IMR-90 (cell line): ENCODE measurements at regions not wholly inside any gene's neighbourhood (a gene's known extent, or its start where the extent isn't known, plus 50 kb on each side); places are given as distances from the start of the nearest gene placed in this dataset.

ENCODE experiments used
- ATAC-seq: fragments of 200-7000 bp; cut with Tn5 transposase; 2 replicates; pipeline ENCODE4 v1.9.1; 2020; ENCODE audit warnings: low read depth, mild to moderate bottlenecking, moderate library complexity
- BruUV-seq: library from RNA; stranded (reverse); fragments of 400-500 nt; replicated peaks from 2 replicates; lab custom pipeline; 2021; lab: Mats Ljungman, UMichigan
- CTCF ChIA-PET: fragments of 300-600 bp; formaldehyde crosslinking; extraction: SDS; loops from one replicate; lab custom pipeline; 2021; ENCODE audit warnings: antibody characterized with exemption; lab: Yijun Ruan, JAX
- POLR2A ChIA-PET: fragments of 300-600 bp; sonication (Branson Sonifier 250); formaldehyde crosslinking; loops from one replicate; lab custom pipeline; 2022; ENCODE audit warnings: antibody characterized with exemption; ENCODE audit not compliant: unreplicated experiment; lab: Charles Lee
- DNase-seq: peaks from one replicate; pipeline ENCODE4 v3.0.0; 2013
- H2AFZ ChIP-seq: replicated peaks from 2 replicates; pipeline ENCODE3; 2013; ENCODE audit warnings: low read length, mild to moderate bottlenecking; ENCODE audit not compliant: poor library complexity
- H2AK5ac ChIP-seq: 2 replicates; pipeline ENCODE4 v1.6.1; 2013; ENCODE audit warnings: low read depth, low read length, inconsistent platforms
- H2AK9ac ChIP-seq: replicated peaks from 2 replicates; pipeline ENCODE3; 2013; ENCODE audit warnings: mild to moderate bottlenecking, low read depth, low read length, moderate library complexity; ENCODE audit not compliant: poor library complexity
- H2BK120ac ChIP-seq: 2 replicates; pipeline ENCODE4 v1.6.1; 2013; ENCODE audit warnings: low read depth, low read length, inconsistent platforms
- H2BK15ac ChIP-seq: 3 replicates; pipeline ENCODE4 v1.6.1; 2013; ENCODE audit warnings: low read depth, low read length, inconsistent platforms
- H2BK20ac ChIP-seq: 2 replicates; pipeline ENCODE4 v1.6.1; 2013; ENCODE audit warnings: low read depth, mild to moderate bottlenecking, inconsistent platforms, low read length, moderate library complexity
- H2BK5ac ChIP-seq: 2 replicates; pipeline ENCODE4 v1.6.1; 2013; ENCODE audit warnings: mild to moderate bottlenecking, low read depth, low read length, inconsistent platforms; ENCODE audit not compliant: poor library complexity, severe bottlenecking
- H3K14ac ChIP-seq: replicated peaks from 2 replicates; pipeline ENCODE4 v1.6.1; 2013; ENCODE audit warnings: low read depth, low read length, inconsistent platforms
- H3K18ac ChIP-seq: 2 replicates; pipeline ENCODE4 v1.6.1; 2013; ENCODE audit warnings: low read depth, low read length, control low read depth
- H3K23ac ChIP-seq: 2 replicates; pipeline ENCODE4 v1.6.1; 2013; ENCODE audit warnings: low read depth, low read length, inconsistent platforms
- H3K27ac ChIP-seq: 2 replicates; pipeline ENCODE4 v1.5.1; 2013; ENCODE audit warnings: mild to moderate bottlenecking, control low read depth, low read length; ENCODE audit not compliant: insufficient read depth
- H3K27me3 ChIP-seq: 2 replicates; pipeline ENCODE4 v1.6.1; 2013; ENCODE audit warnings: low read length; ENCODE audit not compliant: control insufficient read depth, insufficient read depth
- H3K36me3 ChIP-seq: 2 replicates; pipeline ENCODE4 v1.6.1; 2013; ENCODE audit warnings: low read length, mixed read lengths; ENCODE audit not compliant: control insufficient read depth, insufficient read depth
- H3K4ac ChIP-seq: 2 replicates; pipeline ENCODE4 v1.6.1; 2013; ENCODE audit warnings: low read depth, low read length, inconsistent platforms
- H3K4me1 ChIP-seq: 2 replicates; pipeline ENCODE4 v1.6.1; 2013; ENCODE audit warnings: low read length, mixed read lengths; ENCODE audit not compliant: control insufficient read depth, insufficient read depth
- H3K4me2 ChIP-seq: 2 replicates; pipeline ENCODE4 v1.6.1; 2013; ENCODE audit warnings: low read depth, mild to moderate bottlenecking, control low read depth, low read length, moderate library complexity
- H3K4me3 ChIP-seq: 2 replicates; pipeline ENCODE4 v1.5.1; 2013; ENCODE audit warnings: low read depth, mild to moderate bottlenecking, control low read depth, low read length, moderate library complexity; ENCODE audit not compliant: insufficient read depth
- H3K56ac ChIP-seq: 2 replicates; pipeline ENCODE4 v1.6.1; 2013; ENCODE audit warnings: low read length, inconsistent platforms; ENCODE audit not compliant: insufficient read depth; ENCODE audit errors: extremely low read depth
- H3K79me1 ChIP-seq, 2 experiments: 2 replicates each; pipeline ENCODE4 v1.6.1; 2013; ENCODE audit warnings: low read length in 2 of 2, inconsistent platforms in 1 of 2, low read depth in 1 of 2
- H3K9ac ChIP-seq: 2 replicates; pipeline ENCODE4 v1.6.1; 2013; ENCODE audit warnings: low read depth, low read length, control low read depth
- H3K9me1 ChIP-seq: 2 replicates; pipeline ENCODE4 v1.6.1; 2013; ENCODE audit warnings: low read length, inconsistent platforms; ENCODE audit not compliant: insufficient read depth
- H3K9me3 ChIP-seq: 2 replicates; pipeline ENCODE4 v1.6.1; 2013; ENCODE audit warnings: low read length; ENCODE audit not compliant: control insufficient read depth, insufficient read depth
- H4K20me1 ChIP-seq: 2 replicates; pipeline ENCODE4 v1.6.1; 2013; ENCODE audit warnings: low read length, inconsistent platforms; ENCODE audit not compliant: insufficient read depth
- H4K5ac ChIP-seq: 2 replicates; pipeline ENCODE4 v1.6.1; 2013; ENCODE audit warnings: mild to moderate bottlenecking, low read depth, low read length, control low read depth
- H4K8ac ChIP-seq, 2 experiments: 2 replicates each; pipeline ENCODE4 v1.6.1; 2013; ENCODE audit warnings: low read depth in 2 of 2, low read length in 2 of 2, control low read depth in 1 of 2, inconsistent platforms in 1 of 2
- H4K91ac ChIP-seq: 2 replicates; pipeline ENCODE4 v1.6.1; 2013; ENCODE audit warnings: low read depth, low read length, inconsistent platforms; ENCODE audit not compliant: insufficient read depth
- MAFK ChIP-seq: IDR thresholded peaks from 2 replicates; pipeline ENCODE4 v1.6.1; 2012; ENCODE audit warnings: low read depth, low read length, improper control_type of control experiment
- RAD21 ChIP-seq: IDR thresholded peaks from 2 replicates; pipeline ENCODE4 v1.6.1; 2012; ENCODE audit warnings: low read length, improper control_type of control experiment
- WGBS, 2 experiments: methylation state at CpG; one replicate each; pipeline versions ENCODE4 v1.1.5 to v1.1.7; 2013; ENCODE audit warnings: missing lambda C conversion rate in 2 of 2; ENCODE audit not compliant: insufficient read length in 1 of 2; ENCODE audit errors: extremely low coverage in 2 of 2; 5-methylcytosine and 5-hydroxymethylcytosine counted together
- dilution Hi-C: fragments of 300-500 bp; cut with HindIII; formaldehyde crosslinking; loops from one replicate; pipeline ENCODE4 v1.14.3; 2018; ENCODE audit warnings: low sequenced_read_pairs; ENCODE audit not compliant: unreplicated experiment
- in situ Hi-C: fragments of 300-500 bp; cut with MboI; formaldehyde crosslinking; loops from 3 replicates; pipeline ENCODE4 v1.14.3; 2019; ENCODE audit warnings: low sequenced_read_pairs, inconsistent platforms, mixed read lengths
- intact Hi-C: fragments of 100-400 bp; cut with micrococcal nuclease; formaldehyde crosslinking; loops from 2 replicates; pipeline ENCODE4 v1.10.0; 2022
- TF ChIP-seq, protein P1 (sequence below): fragments of 150-350 bp; IDR thresholded peaks from 2 replicates; pipeline ENCODE4 v1.6.1; 2016; ENCODE audit warnings: low read depth, mild to moderate bottlenecking, low read length, moderate library complexity, borderline replicate concordance

DNA sequence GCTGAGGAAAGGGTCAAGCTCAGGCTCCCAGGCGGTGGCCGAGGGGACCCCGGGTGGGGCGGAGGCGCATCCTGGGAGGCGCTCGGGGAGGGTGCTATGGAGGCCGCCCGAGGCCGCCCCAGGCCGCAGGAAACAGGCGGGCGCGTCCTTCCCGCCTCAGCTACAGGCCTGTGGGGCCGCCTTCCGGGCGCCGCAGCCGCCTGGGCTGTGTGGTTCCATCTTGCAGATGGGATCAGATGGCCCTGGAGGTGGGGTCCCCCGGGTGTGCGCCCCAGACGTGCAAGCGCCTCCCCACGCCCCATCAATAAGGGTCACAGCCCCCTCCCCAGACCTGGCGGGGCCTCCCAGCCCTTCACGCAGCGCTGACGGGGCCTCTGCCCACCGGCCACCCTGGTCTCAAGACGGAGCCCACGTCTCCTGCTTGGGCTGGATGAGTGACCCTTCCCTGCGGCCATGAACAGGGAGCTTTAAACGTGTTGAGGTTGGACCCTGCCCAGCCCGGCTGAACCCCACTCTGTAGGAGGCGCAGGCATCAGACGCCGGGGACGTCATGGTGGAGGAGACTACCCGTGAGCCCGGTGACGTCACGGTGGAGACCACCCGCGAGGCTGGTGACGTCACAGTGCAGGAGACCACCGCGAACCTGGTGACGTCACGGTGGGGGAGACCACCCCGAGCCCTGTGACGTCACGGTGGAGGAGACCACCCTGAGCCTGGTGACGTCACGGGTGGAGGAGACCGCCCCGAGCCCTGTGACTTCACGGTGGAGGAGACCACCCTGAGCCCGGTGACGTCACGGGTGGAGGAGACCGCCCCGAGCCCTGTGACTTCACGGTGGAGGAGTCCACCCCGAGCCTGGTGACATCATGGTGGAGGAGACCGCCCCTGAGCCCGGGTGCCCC is 267.0 kb downstream of the DLL1 start:
- no peak overlapping the region for H3K56ac ChIP-seq
- H2AK9ac ChIP-seq, result no peak overlapping the region
- H3K4me2 ChIP-seq, result no peak overlapping the region
- H2BK15ac ChIP-seq, result no peak overlapping the region
- no peak overlapping the region for H4K5ac ChIP-seq
- no peak overlapping the region for H2AFZ ChIP-seq
- no peaks in the 10 kb centered on the region for H4K20me1 ChIP-seq
- TF ChIP-seq MAFK (no peak), RAD21 (no peak)
- TF ChIP-seq, protein P1, sequence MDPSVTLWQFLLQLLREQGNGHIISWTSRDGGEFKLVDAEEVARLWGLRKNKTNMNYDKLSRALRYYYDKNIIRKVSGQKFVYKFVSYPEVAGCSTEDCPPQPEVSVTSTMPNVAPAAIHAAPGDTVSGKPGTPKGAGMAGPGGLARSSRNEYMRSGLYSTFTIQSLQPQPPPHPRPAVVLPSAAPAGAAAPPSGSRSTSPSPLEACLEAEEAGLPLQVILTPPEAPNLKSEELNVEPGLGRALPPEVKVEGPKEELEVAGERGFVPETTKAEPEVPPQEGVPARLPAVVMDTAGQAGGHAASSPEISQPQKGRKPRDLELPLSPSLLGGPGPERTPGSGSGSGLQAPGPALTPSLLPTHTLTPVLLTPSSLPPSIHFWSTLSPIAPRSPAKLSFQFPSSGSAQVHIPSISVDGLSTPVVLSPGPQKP, result no peak
- H3K14ac ChIP-seq, result no peak overlapping the region
- in situ Hi-C loops (no loop called here), dilution Hi-C loops (no loop called here), intact Hi-C loops (no loop called here)
- no peak overlapping the region for H2BK120ac ChIP-seq
- peaks cover 53% of the 10 kb centered on the region for H3K9me3 ChIP-seq
- ChIA-PET CTCF (no interaction called here), POLR2A (no interaction called here)
- ATAC-seq (no peak), DNase-seq (no peak)
- H3K4ac ChIP-seq, result no peak overlapping the region
- no peak overlapping the region for H4K91ac ChIP-seq
- H3K9ac ChIP-seq, result no peak overlapping the region
- no peaks in the 10 kb centered on the region for H3K27me3 ChIP-seq
- H3K4me3 ChIP-seq, result no peak overlapping the region
- H3K36me3 ChIP-seq, result no peaks in the 10 kb centered on the region
- H3K4me1 ChIP-seq, result peaks cover 2% of the 10 kb centered on the region; the same call in 1 of the 2 replicates
- H4K8ac ChIP-seq, result no peak overlapping the region
- no peaks in the 10 kb centered on the region for H3K9me1 ChIP-seq
- no peak overlapping the region for H2BK20ac ChIP-seq
- H3K18ac ChIP-seq, result no peak overlapping the region
- no peak overlapping the region for H2BK5ac ChIP-seq
- H3K79me1 ChIP-seq, result no peaks in the 10 kb centered on the region
- H3K27ac ChIP-seq, result no peak overlapping the region
- no peak overlapping the region for H2AK5ac ChIP-seq
- BruUV-seq, result no TSS peak
- WGBS, 2 experiments, result 87% methylated on average over 34 of the region's 67 CpGs; no CpG with 5 or more reads in 1 of the 2 experiments
- no peak overlapping the region for H3K23ac ChIP-seq
